GM21367 (cell line): ENCODE measurements at regions not wholly inside any gene's neighbourhood (a gene's known extent, or its start where the extent isn't known, plus 50 kb on each side); places are given as distances from the start of the nearest gene placed in this dataset.

Experiments
- ATAC-seq: cut with Tn5 transposase; IDR thresholded peaks from one replicate; pipeline ENCODE4 v1.9.1; 2021; ENCODE audit not compliant: unreplicated experiment

DNA sequence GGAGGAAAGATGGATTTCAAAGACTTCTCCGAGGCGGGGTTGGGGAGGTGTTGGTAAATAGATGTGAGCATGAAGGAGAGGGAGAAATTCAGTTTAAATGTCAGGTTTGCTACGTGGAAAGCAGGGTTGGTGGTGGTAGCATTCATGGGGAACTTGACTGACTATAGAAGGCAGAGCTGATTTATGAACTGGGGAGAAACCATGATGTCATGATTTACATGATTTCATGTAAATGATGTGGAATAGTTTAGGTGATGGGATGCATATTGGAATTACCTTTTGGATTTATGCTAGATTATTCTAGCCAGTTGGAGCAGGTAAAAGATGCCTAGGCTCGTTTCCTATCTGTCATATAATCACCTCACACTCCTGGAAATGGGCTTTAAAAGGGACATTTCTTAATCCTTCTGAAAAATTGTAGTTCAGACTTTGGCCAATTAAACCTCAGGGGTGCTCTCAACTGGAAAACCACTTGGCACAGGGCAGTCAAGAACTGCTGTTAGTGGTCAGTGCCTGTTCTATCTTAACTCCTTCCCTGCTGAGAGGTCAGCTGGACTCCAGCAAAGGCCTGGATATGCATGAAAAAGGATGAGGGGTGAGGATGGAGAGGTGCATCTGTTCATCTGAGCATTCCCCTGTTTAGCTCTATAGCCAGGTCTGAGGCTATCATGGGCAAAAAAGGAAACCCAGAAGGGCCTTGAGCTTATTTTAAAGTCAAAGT, 50.1 kb upstream of the BASP1 start:
- no peak for ATAC-seq
